ENCODE measurements at regions not wholly inside any gene's neighbourhood (a gene's known extent, or its start where the extent isn't known, plus 50 kb on each side); places are given as distances from the start of the nearest gene placed in this dataset.

- Histone ChIP-seq H2BK12ac (ENCODE audit: low read length in 2 of 2) (no peak overlapping the region), H3K27me3 (ENCODE audit: control insufficient read depth in 1 of 2, insufficient read depth in 1 of 2, low read length in 2 of 2) (no peaks in the 10 kb centered on the region), H2BK15ac (ENCODE audit: low read depth, poor library complexity, severe bottlenecking) (no peak overlapping the region), H2AK5ac (ENCODE audit: low read length, severe bottlenecking) (no peak overlapping the region), H4K8ac (ENCODE audit: low read length) (no peak overlapping the region), H3K4me1 (ENCODE audit: control insufficient read depth, insufficient read depth, low read depth, low read length) (no peaks in the 10 kb centered on the region), H3K36me3 (ENCODE audit: control insufficient read depth in 1 of 2, insufficient read depth in 2 of 2, low read depth in 1 of 2, low read length in 2 of 2) (no peaks in the 10 kb centered on the region), H2BK5ac (ENCODE audit: low read depth, low read length, poor library complexity, severe bottlenecking) (no peak overlapping the region), H3K14ac (ENCODE audit: low read length in 2 of 2) (no peak overlapping the region), H3K79me1 (replicated peaks; ENCODE audit: low read length, poor library complexity, severe bottlenecking) (no peaks in the 10 kb centered on the region), H3K9me3 (ENCODE audit: control insufficient read depth, low read length) (peaks cover 8% of the 10 kb centered on the region), H3K23ac (ENCODE audit: low read length in 2 of 2) (no peak overlapping the region), H3K27ac (ENCODE audit: low read length, poor library complexity, severe bottlenecking) (no peak overlapping the region), H3K4me2 (ENCODE audit: low read length, poor library complexity, severe bottlenecking) (no peak overlapping the region), H3K4ac (ENCODE audit: low read depth in 1 of 2, low read length in 2 of 2) (no peak overlapping the region), H3K18ac (ENCODE audit: low read depth in 1 of 2, low read length in 2 of 2) (no peak overlapping the region), H3K4me3 (ENCODE audit: insufficient read depth in 1 of 2, low read depth in 1 of 2, low read length in 2 of 2) (no peak overlapping the region), H2BK120ac (ENCODE audit: low read depth, low read length) (no peak overlapping the region), H3K9ac (ENCODE audit: low read length) (no peak overlapping the region), H2AFZ (ENCODE audit: low read depth, low read length) (no peak overlapping the region), H4K91ac (ENCODE audit: low read length) (no peak overlapping the region)
- 87% methylated on average over 5 of the region's 5 CpGs for WGBS
- no peak for DNase-seq
Observed at GRCh38 chr3:28066020-28066419, 175.4 kb upstream of the CMC1 start.

GRCh38 chr3:28067014-28067413, 174.4 kb upstream of the CMC1 start:
- Histone ChIP-seq H3K9ac (ENCODE audit: low read length) (no peak overlapping the region), H2AK5ac (ENCODE audit: low read length, severe bottlenecking) (no peak overlapping the region), H3K4me1 (ENCODE audit: control insufficient read depth, insufficient read depth, low read depth, low read length) (no peaks in the 10 kb centered on the region), H3K23ac (ENCODE audit: low read length in 2 of 2) (no peak overlapping the region), H3K4ac (ENCODE audit: low read depth in 1 of 2, low read length in 2 of 2) (no peak overlapping the region), H4K91ac (ENCODE audit: low read length) (no peak overlapping the region), H2BK12ac (ENCODE audit: low read length in 2 of 2) (no peak overlapping the region), H3K4me2 (ENCODE audit: low read length, poor library complexity, severe bottlenecking) (no peak overlapping the region), H3K9me3 (ENCODE audit: control insufficient read depth, low read length) (peaks cover 8% of the 10 kb centered on the region), H4K8ac (ENCODE audit: low read length) (no peak overlapping the region), H3K18ac (ENCODE audit: low read depth in 1 of 2, low read length in 2 of 2) (no peak overlapping the region), H2BK5ac (ENCODE audit: low read depth, low read length, poor library complexity, severe bottlenecking) (no peak overlapping the region), H3K79me1 (replicated peaks; ENCODE audit: low read length, poor library complexity, severe bottlenecking) (no peaks in the 10 kb centered on the region), H3K27ac (ENCODE audit: low read length, poor library complexity, severe bottlenecking) (no peak overlapping the region), H3K4me3 (ENCODE audit: insufficient read depth in 1 of 2, low read depth in 1 of 2, low read length in 2 of 2) (no peak overlapping the region), H2BK15ac (ENCODE audit: low read depth, poor library complexity, severe bottlenecking) (no peak overlapping the region), H3K14ac (ENCODE audit: low read length in 2 of 2) (no peak overlapping the region), H3K27me3 (ENCODE audit: control insufficient read depth in 1 of 2, insufficient read depth in 1 of 2, low read length in 2 of 2) (no peaks in the 10 kb centered on the region), H2AFZ (ENCODE audit: low read depth, low read length) (no peak overlapping the region), H2BK120ac (ENCODE audit: low read depth, low read length) (no peak overlapping the region), H3K36me3 (ENCODE audit: control insufficient read depth in 1 of 2, insufficient read depth in 2 of 2, low read depth in 1 of 2, low read length in 2 of 2) (no peaks in the 10 kb centered on the region)
- 90% methylated on average over 2 of the region's 2 CpGs for WGBS
- DNase-seq, result no peak

- peaks cover 8% of the 10 kb centered on the region for H3K9me3 ChIP-seq (ENCODE audit: control insufficient read depth, low read length)
- H3K4me2 ChIP-seq (ENCODE audit: low read length, poor library complexity, severe bottlenecking), result no peak overlapping the region
- H3K4me1 ChIP-seq (ENCODE audit: control insufficient read depth, insufficient read depth, low read depth, low read length), result no peaks in the 10 kb centered on the region
- no peak overlapping the region for H2BK12ac ChIP-seq (ENCODE audit: low read length in 2 of 2)
- DNase-seq, result no peak
- H3K14ac ChIP-seq (ENCODE audit: low read length in 2 of 2), result no peak overlapping the region
- H4K91ac ChIP-seq (ENCODE audit: low read length), result no peak overlapping the region
- H2BK5ac ChIP-seq (ENCODE audit: low read depth, low read length, poor library complexity, severe bottlenecking), result no peak overlapping the region
- no peak overlapping the region for H2BK15ac ChIP-seq (ENCODE audit: low read depth, poor library complexity, severe bottlenecking)
- no peaks in the 10 kb centered on the region for H3K27me3 ChIP-seq (ENCODE audit: control insufficient read depth in 1 of 2, insufficient read depth in 1 of 2, low read length in 2 of 2)
- H3K4me3 ChIP-seq (ENCODE audit: insufficient read depth in 1 of 2, low read depth in 1 of 2, low read length in 2 of 2), result no peak overlapping the region
- no peak overlapping the region for H3K4ac ChIP-seq (ENCODE audit: low read depth in 1 of 2, low read length in 2 of 2)
- no peaks in the 10 kb centered on the region for H3K36me3 ChIP-seq (ENCODE audit: control insufficient read depth in 1 of 2, insufficient read depth in 2 of 2, low read depth in 1 of 2, low read length in 2 of 2)
- H2BK120ac ChIP-seq (ENCODE audit: low read depth, low read length), result no peak overlapping the region
- H3K23ac ChIP-seq (ENCODE audit: low read length in 2 of 2), result no peak overlapping the region
- no peak overlapping the region for H2AFZ ChIP-seq (ENCODE audit: low read depth, low read length)
- H4K8ac ChIP-seq (ENCODE audit: low read length), result no peak overlapping the region
- H3K9ac ChIP-seq (ENCODE audit: low read length), result no peak overlapping the region
- 74% methylated on average over 2 of the region's 2 CpGs for WGBS
- no peak overlapping the region for H3K18ac ChIP-seq (ENCODE audit: low read depth in 1 of 2, low read length in 2 of 2)
- H3K79me1 ChIP-seq (replicated peaks; ENCODE audit: low read length, poor library complexity, severe bottlenecking), result no peaks in the 10 kb centered on the region
- no peak overlapping the region for H3K27ac ChIP-seq (ENCODE audit: low read length, poor library complexity, severe bottlenecking)
- H2AK5ac ChIP-seq (ENCODE audit: low read length, severe bottlenecking), result no peak overlapping the region
Observed at GRCh38 chr3:28068342-28068741, 173.1 kb upstream of the CMC1 start.

- Histone ChIP-seq H2AFZ (ENCODE audit: low read depth, low read length) (no peak overlapping the region), H3K79me1 (replicated peaks; ENCODE audit: low read length, poor library complexity, severe bottlenecking) (no peaks in the 10 kb centered on the region), H3K14ac (ENCODE audit: low read length in 2 of 2) (no peak overlapping the region), H3K18ac (ENCODE audit: low read depth in 1 of 2, low read length in 2 of 2) (no peak overlapping the region), H3K4me3 (ENCODE audit: insufficient read depth in 1 of 2, low read depth in 1 of 2, low read length in 2 of 2) (no peak overlapping the region), H3K9ac (ENCODE audit: low read length) (no peak overlapping the region), H4K8ac (ENCODE audit: low read length) (no peak overlapping the region), H3K4me2 (ENCODE audit: low read length, poor library complexity, severe bottlenecking) (no peak overlapping the region), H3K36me3 (ENCODE audit: control insufficient read depth in 1 of 2, insufficient read depth in 2 of 2, low read depth in 1 of 2, low read length in 2 of 2) (no peaks in the 10 kb centered on the region), H2BK15ac (ENCODE audit: low read depth, poor library complexity, severe bottlenecking) (no peak overlapping the region), H2BK5ac (ENCODE audit: low read depth, low read length, poor library complexity, severe bottlenecking) (no peak overlapping the region), H2BK12ac (ENCODE audit: low read length in 2 of 2) (no peak overlapping the region), H3K27ac (ENCODE audit: low read length, poor library complexity, severe bottlenecking) (no peak overlapping the region), H3K27me3 (ENCODE audit: control insufficient read depth in 1 of 2, insufficient read depth in 1 of 2, low read length in 2 of 2) (no peaks in the 10 kb centered on the region), H3K4me1 (ENCODE audit: control insufficient read depth, insufficient read depth, low read depth, low read length) (no peaks in the 10 kb centered on the region), H4K91ac (ENCODE audit: low read length) (no peak overlapping the region), H3K9me3 (ENCODE audit: control insufficient read depth, low read length) (peaks cover 8% of the 10 kb centered on the region), H2AK5ac (ENCODE audit: low read length, severe bottlenecking) (no peak overlapping the region), H2BK120ac (ENCODE audit: low read depth, low read length) (no peak overlapping the region), H3K23ac (ENCODE audit: low read length in 2 of 2) (no peak overlapping the region), H3K4ac (ENCODE audit: low read depth in 1 of 2, low read length in 2 of 2) (no peak overlapping the region)
- WGBS, result 67% methylated on average over 7 of the region's 7 CpGs
- no peak for DNase-seq
Observed at GRCh38 chr3:28069438-28069837, 172.0 kb upstream of the CMC1 start.
